GM12873 (cell line): ENCODE measurements at regions not wholly inside any gene's neighbourhood (a gene's known extent, or its start where the extent isn't known, plus 50 kb on each side); places are given as distances from the start of the nearest gene placed in this dataset.

Experiments used
- CTCF ChIP-seq: IDR thresholded peaks from 2 replicates; pipeline ENCODE4 v1.5.1; 2012; ENCODE audit warnings: low read depth, mild to moderate bottlenecking, moderate library complexity, low read length, control low read depth; ENCODE audit not compliant: insufficient read depth; ENCODE audit errors: missing control alignments

GRCh38 chr11:32233276-32233675 lies 142.4 kb downstream of the RCN1 start:
- TF ChIP-seq CTCF, result no peak

- no peak for TF ChIP-seq CTCF
Observed at GRCh38 chr11:32233928-32234327, 143.1 kb downstream of the RCN1 start.

DNA sequence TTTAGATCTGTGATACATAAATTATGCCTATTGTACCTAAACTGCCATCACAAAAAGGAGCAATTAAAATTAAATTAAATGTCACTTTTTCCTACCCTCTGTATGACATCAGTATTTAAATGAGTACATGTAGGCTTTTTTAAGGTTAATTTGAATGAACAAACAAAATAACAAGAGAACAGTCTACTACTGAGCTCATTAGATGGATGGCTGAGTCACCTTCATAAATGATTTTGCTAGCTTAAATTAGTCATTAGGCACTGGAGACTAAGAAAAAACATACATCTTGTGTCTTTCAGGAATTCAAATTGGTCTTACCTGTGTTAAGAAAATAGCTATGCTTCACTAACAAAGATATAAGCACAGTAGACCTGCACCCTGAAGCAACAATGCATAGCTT lies 153.6 kb downstream of the RCN1 start:
- no peak for TF ChIP-seq CTCF

DNA sequence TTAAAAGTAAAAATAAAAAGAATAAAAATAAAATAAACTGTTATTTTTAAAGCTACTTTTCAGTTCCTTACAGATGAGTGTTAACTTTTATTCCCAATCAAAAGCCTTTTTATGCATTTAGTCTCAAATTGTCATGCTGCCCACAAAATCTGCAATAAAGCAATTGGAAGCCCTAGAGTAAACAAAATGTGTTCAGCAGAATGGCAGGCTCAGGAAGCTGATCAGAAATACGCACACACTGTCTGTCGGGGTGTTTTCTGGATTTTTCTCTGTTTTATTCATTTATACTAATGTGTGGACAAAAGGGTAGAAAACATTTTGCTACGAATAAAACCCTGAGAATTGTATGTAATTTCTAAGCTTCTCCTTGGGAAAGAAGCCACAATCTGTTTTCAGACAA lies 162.8 kb downstream of the RCN1 start:
- TF ChIP-seq CTCF, result no peak

- TF ChIP-seq CTCF, result no peak
Observed at GRCh38 chr11:32255841-32256240, 165.0 kb downstream of the RCN1 start.

- TF ChIP-seq CTCF, result no peak
Observed at GRCh38 chr11:32256466-32256865, 165.6 kb downstream of the RCN1 start.

GRCh38 chr11:32259641-32260081 lies 168.8 kb downstream of the RCN1 start:
- no peak for TF ChIP-seq CTCF

GRCh38 chr11:32262367-32262766 lies 171.5 kb downstream of the RCN1 start:
- TF ChIP-seq CTCF, result no peak
